H9 (cell line): ENCODE measurements at regions not wholly inside any gene's neighbourhood (a gene's known extent, or its start where the extent isn't known, plus 50 kb on each side); places are given as distances from the start of the nearest gene placed in this dataset.
"Not testable (repeated sequence)": the region's sequence is repeated elsewhere in the genome, so short reads cannot be mapped to it uniquely, and the experiment has no call there.

ENCODE experiments used
- DNase-seq: peaks from one replicate; pipeline ENCODE4 v3.0.0-alpha.2; 2017
- H2AFZ ChIP-seq: one replicate; pipeline ENCODE4 v1.6.1; 2013; ENCODE audit warnings: mild to moderate bottlenecking, low read length, control low read depth, moderate library complexity
- H2AK5ac ChIP-seq: 2 replicates; pipeline ENCODE4 v1.6.1; 2013; ENCODE audit warnings: low read length, control low read depth, mixed read lengths; ENCODE audit not compliant: insufficient read length
- H2BK120ac ChIP-seq: one replicate; pipeline ENCODE4 v1.6.1; 2013; ENCODE audit warnings: low read depth, mild to moderate bottlenecking, low read length, control low read depth, inconsistent platforms; ENCODE audit not compliant: poor library complexity, severe bottlenecking
- H2BK12ac ChIP-seq: 2 replicates; pipeline ENCODE4 v1.6.1; 2013; ENCODE audit warnings: low read length, control low read depth, mixed read lengths, low read depth; ENCODE audit not compliant: insufficient read length
- H2BK15ac ChIP-seq: 2 replicates; pipeline ENCODE4 v1.6.1; 2013; ENCODE audit warnings: low read depth, low read length, control low read depth
- H2BK20ac ChIP-seq: one replicate; pipeline ENCODE4 v1.6.1; 2013; ENCODE audit warnings: low read depth, mild to moderate bottlenecking, low read length, control low read depth, inconsistent platforms; ENCODE audit not compliant: poor library complexity, severe bottlenecking
- H2BK5ac ChIP-seq: 2 replicates; pipeline ENCODE4 v1.6.1; 2013; ENCODE audit warnings: low read length, control low read depth, mixed read lengths; ENCODE audit not compliant: insufficient read length
- H3K14ac ChIP-seq: 2 replicates; pipeline ENCODE4 v1.6.1; 2013; ENCODE audit warnings: low read length, control low read depth; ENCODE audit not compliant: insufficient read depth
- H3K18ac ChIP-seq: 2 replicates; pipeline ENCODE4 v1.6.1; 2013; ENCODE audit warnings: low read depth, mild to moderate bottlenecking, mixed read lengths, low read length, control low read depth; ENCODE audit not compliant: insufficient read length
- H3K23ac ChIP-seq: 2 replicates; pipeline ENCODE4 v1.6.1; 2013; ENCODE audit warnings: low read length, control low read depth, mixed read lengths, low read depth; ENCODE audit not compliant: insufficient read length
- H3K23me2 ChIP-seq: 2 replicates; pipeline ENCODE4 v1.6.1; 2013; ENCODE audit warnings: low read depth, mild to moderate bottlenecking, mixed read lengths, low read length, control low read depth; ENCODE audit not compliant: insufficient read length, poor library complexity, severe bottlenecking
- H3K27ac ChIP-seq: 2 replicates; pipeline ENCODE4 v1.5.1; 2013; ENCODE audit warnings: low read length, control low read depth, mixed read lengths, low read depth; ENCODE audit not compliant: insufficient read length
- H3K27me3 ChIP-seq: 2 replicates; pipeline ENCODE4 v1.6.1; 2013; ENCODE audit warnings: low read length, control low read depth, inconsistent platforms; ENCODE audit not compliant: insufficient read depth
- H3K4ac ChIP-seq: 2 replicates; pipeline ENCODE4 v1.6.1; 2013; ENCODE audit warnings: low read depth, mild to moderate bottlenecking, control low read depth, inconsistent platforms, low read length, moderate library complexity
- H3K4me1 ChIP-seq: 2 replicates; pipeline ENCODE4 v1.6.1; 2013; ENCODE audit warnings: low read length, control low read depth, inconsistent platforms; ENCODE audit not compliant: insufficient read depth
- H3K4me2 ChIP-seq: 2 replicates; pipeline ENCODE4 v1.6.1; 2013; ENCODE audit warnings: low read length, control low read depth, mixed read lengths; ENCODE audit not compliant: insufficient read length, insufficient read depth
- H3K56ac ChIP-seq: 2 replicates; pipeline ENCODE4 v1.6.1; 2013; ENCODE audit warnings: low read depth, mild to moderate bottlenecking, mixed read lengths, low read length, control low read depth; ENCODE audit not compliant: insufficient read length
- H3K79me1 ChIP-seq: 2 replicates; pipeline ENCODE4 v1.6.1; 2013; ENCODE audit warnings: low read depth, mild to moderate bottlenecking, moderate library complexity, low read length, control low read depth, inconsistent platforms; ENCODE audit not compliant: insufficient read depth, poor library complexity, severe bottlenecking
- H3K79me2 ChIP-seq: 2 replicates; pipeline ENCODE4 v1.6.1; 2013; ENCODE audit warnings: low read length, control low read depth, inconsistent platforms; ENCODE audit not compliant: insufficient read depth
- H3K9ac ChIP-seq: 2 replicates; pipeline ENCODE4 v1.6.1; 2013; ENCODE audit warnings: low read length, control low read depth, mixed read lengths; ENCODE audit not compliant: insufficient read length; ENCODE audit errors: extremely low read depth
- H3K9me3 ChIP-seq: one replicate; pipeline ENCODE4 v1.6.1; 2013; ENCODE audit warnings: low read depth, low read length, inconsistent platforms; ENCODE audit not compliant: control insufficient read depth
- H3T11ph ChIP-seq: one replicate; pipeline ENCODE4 v1.6.1; 2013; ENCODE audit warnings: mild to moderate bottlenecking, low read length, control low read depth, inconsistent platforms
- H4K20me1 ChIP-seq: one replicate; pipeline ENCODE4 v1.6.1; 2013; ENCODE audit not compliant: control insufficient read depth, insufficient read length, insufficient read depth
- H4K5ac ChIP-seq: 2 replicates; pipeline ENCODE4 v1.6.1; 2013; ENCODE audit warnings: low read depth, mild to moderate bottlenecking, mixed read lengths, low read length, control low read depth; ENCODE audit not compliant: insufficient read length
- H4K8ac ChIP-seq: replicated peaks from 2 replicates; pipeline ENCODE4 v1.6.1; 2013; ENCODE audit warnings: low read length, control low read depth, mixed read lengths, low read depth; ENCODE audit not compliant: insufficient read length
- H4K91ac ChIP-seq: 2 replicates; pipeline ENCODE4 v1.6.1; 2013; ENCODE audit warnings: low read depth, mild to moderate bottlenecking, moderate library complexity, mixed read lengths, low read length, control low read depth; ENCODE audit not compliant: insufficient read length
- H3K27ac Mint-ChIP-seq, 3 experiments: 2 replicates in 2 of 3; 3 replicates in 1 of 3; pipeline ENCODE4 v1.8.0; 2020 to 2021; ENCODE audit warnings: mixed read lengths in 3 of 3, mild to moderate bottlenecking in 1 of 3, moderate library complexity in 1 of 3
- H3K27me3 Mint-ChIP-seq: 2 replicates; pipeline ENCODE4 v1.8.0; 2021; ENCODE audit warnings: low read depth, mild to moderate bottlenecking, moderate library complexity, mixed read lengths
- H3K36me3 Mint-ChIP-seq, 3 experiments: 2 replicates in 2 of 3; 3 replicates in 1 of 3; pipeline ENCODE4 v1.8.0; 2020 to 2021; ENCODE audit warnings: low read depth in 3 of 3, mixed read lengths in 3 of 3; ENCODE audit not compliant: insufficient read depth in 1 of 3
- H3K4me1 Mint-ChIP-seq, 2 experiments: 2 replicates each; pipeline ENCODE4 v1.8.0; 2020; ENCODE audit warnings: mixed read lengths in 2 of 2
- H3K4me3 Mint-ChIP-seq, 2 experiments: 2 replicates in 1 of 2; 3 replicates in 1 of 2; pipeline ENCODE4 v1.8.0; 2020 to 2021; ENCODE audit warnings: mild to moderate bottlenecking in 2 of 2, mixed read lengths in 2 of 2, moderate library complexity in 1 of 2
- H3K9me3 Mint-ChIP-seq, 2 experiments: 2 replicates in 1 of 2; 3 replicates in 1 of 2; pipeline ENCODE4 v1.8.0; 2020; ENCODE audit warnings: mild to moderate bottlenecking in 2 of 2, mixed read lengths in 2 of 2, moderate library complexity in 1 of 2
- WGBS: extraction: QIAGEN DNeasy Blood & Tissue Kit; methylation state at CpG from one replicate; pipeline ENCODE4 v1.1.7; 2013; ENCODE audit warnings: missing lambda C conversion rate, low lambda C conversion rate, mixed read lengths; ENCODE audit not compliant: insufficient read length; ENCODE audit errors: extremely low coverage; 5-methylcytosine and 5-hydroxymethylcytosine counted together
- TF ChIP-seq, protein P1 (sequence below): fragments of 200-600 bp; sonication (generic); conservative IDR thresholded peaks from 3 replicates; pipeline ENCODE4 v1.8.0; 2021; ENCODE audit warnings: antibody characterized with exemption, mild to moderate bottlenecking

DNA sequence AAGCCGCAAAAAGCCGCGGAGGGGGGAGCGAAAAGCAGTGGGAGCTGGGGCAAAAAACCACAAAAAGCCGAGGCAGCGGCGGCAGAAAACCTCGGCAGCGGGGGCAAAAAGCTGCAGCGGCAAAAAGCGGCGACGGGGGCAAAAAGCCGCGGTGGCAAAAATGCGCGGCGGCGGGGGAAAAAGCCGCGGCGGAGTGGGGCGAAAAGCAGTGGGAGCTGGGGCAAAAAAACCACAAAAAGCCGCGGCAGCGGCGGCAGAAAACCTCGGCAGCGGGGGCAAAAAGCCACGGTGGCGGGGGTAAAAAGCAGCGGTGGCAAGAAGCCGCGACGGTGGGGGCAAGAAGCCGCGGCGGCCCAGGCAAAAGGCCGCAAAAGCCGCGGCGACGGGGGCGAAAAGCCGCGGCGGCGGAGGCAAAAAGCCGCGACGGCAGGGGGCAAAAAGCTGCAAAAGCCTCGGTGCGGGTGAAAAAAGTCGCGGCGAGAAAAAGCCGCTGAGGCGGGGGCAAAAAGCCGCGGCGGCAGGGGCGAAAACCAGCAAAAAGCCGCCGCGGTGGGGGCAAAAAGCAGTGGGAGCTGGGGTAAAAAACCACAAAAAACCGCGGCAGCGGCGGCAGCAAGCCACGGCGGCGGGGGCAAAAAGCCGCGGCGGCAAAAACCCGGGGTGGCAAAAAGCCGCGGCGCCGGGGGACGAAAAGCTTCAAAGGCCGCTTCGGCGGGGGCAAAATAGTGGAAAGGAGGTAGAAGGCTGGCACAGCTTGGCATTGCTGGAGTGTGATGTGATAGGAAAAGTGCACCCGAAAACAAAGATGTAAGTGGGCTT, 135.9 kb downstream of the ZNF92 start:
- H3K4me2 ChIP-seq: no peak overlapping the region
- no peak overlapping the region for H2AFZ ChIP-seq
- H4K91ac ChIP-seq: no peak overlapping the region
- no peaks in the 10 kb centered on the region for H3K79me1 ChIP-seq
- no peak overlapping the region; a peak in 1 of 7 replicates for H3K27ac Mint-ChIP-seq
- no peak overlapping the region for H3K9ac ChIP-seq
- no peak overlapping the region for H3K18ac ChIP-seq
- peaks cover 3% of the 10 kb centered on the region for H3K23me2 ChIP-seq
- no peaks in the 10 kb centered on the region for H3K9me3 ChIP-seq
- H2BK15ac ChIP-seq: no peak overlapping the region
- H3K27me3 ChIP-seq: peaks cover 19% of the 10 kb centered on the region; the same call in 1 of the 2 replicates
- H3K79me2 ChIP-seq: no peaks in the 10 kb centered on the region
- peaks cover 0 to 4% of the 10 kb centered on the region in 2 experiments; a peak in 2 of 4 replicates for H3K4me1 Mint-ChIP-seq
- no peak overlapping the region for H3T11ph ChIP-seq
- no peak overlapping the region for H2BK12ac ChIP-seq
- no peaks in the 10 kb centered on the region for H4K20me1 ChIP-seq
- H3K4me1 ChIP-seq: no peaks in the 10 kb centered on the region
- H3K56ac ChIP-seq: no peak overlapping the region
- H2BK120ac ChIP-seq: no peak overlapping the region
- no peak overlapping the region for H2BK20ac ChIP-seq
- H4K5ac ChIP-seq: no peak overlapping the region
- no peak for DNase-seq
- no peaks in the 10 kb centered on the region for H3K36me3 Mint-ChIP-seq
- TF ChIP-seq, protein P1, sequence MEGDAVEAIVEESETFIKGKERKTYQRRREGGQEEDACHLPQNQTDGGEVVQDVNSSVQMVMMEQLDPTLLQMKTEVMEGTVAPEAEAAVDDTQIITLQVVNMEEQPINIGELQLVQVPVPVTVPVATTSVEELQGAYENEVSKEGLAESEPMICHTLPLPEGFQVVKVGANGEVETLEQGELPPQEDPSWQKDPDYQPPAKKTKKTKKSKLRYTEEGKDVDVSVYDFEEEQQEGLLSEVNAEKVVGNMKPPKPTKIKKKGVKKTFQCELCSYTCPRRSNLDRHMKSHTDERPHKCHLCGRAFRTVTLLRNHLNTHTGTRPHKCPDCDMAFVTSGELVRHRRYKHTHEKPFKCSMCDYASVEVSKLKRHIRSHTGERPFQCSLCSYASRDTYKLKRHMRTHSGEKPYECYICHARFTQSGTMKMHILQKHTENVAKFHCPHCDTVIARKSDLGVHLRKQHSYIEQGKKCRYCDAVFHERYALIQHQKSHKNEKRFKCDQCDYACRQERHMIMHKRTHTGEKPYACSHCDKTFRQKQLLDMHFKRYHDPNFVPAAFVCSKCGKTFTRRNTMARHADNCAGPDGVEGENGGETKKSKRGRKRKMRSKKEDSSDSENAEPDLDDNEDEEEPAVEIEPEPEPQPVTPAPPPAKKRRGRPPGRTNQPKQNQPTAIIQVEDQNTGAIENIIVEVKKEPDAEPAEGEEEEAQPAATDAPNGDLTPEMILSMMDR: no peak
- H3K27me3 Mint-ChIP-seq: peaks cover 51% of the 10 kb centered on the region
- H3K23ac ChIP-seq: no peak overlapping the region
- H3K14ac ChIP-seq: no peak overlapping the region
- H3K4me3 Mint-ChIP-seq: peak overlapping the region; percentile 43 to 77
- H2AK5ac ChIP-seq: no peak overlapping the region
- no peaks in the 10 kb centered on the region; a peak in 1 of 5 replicates for H3K9me3 Mint-ChIP-seq
- H4K8ac ChIP-seq: no peak overlapping the region
- WGBS: no CpG with 5 or more reads among the region's 85 CpGs
- H2BK5ac ChIP-seq: no peak overlapping the region
- no peak overlapping the region for H3K4ac ChIP-seq
- H3K27ac ChIP-seq: no peak overlapping the region

DNA sequence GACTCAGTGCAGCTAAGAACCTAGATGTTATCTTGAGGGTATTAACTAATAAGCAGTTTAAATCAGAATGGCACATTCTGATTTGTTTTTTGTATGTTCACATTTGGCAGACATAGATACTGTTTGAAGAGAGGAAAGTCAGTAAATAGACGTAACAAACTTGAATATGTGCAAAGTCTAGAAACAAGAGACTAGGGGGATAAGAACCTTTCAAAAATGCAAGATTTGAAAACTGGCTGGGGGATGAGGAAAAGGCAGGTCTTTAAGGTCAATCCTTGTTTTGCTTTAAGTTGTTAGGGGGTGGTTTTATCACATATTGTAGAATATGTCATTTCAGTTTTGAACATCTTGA, 136.5 kb downstream of the ZNF92 start:
- H3K14ac ChIP-seq, H2BK120ac ChIP-seq, H3K4me1 ChIP-seq, H3K79me1 ChIP-seq, H3K79me2 ChIP-seq, H3K27ac ChIP-seq, H3K18ac ChIP-seq, H3K4me2 ChIP-seq, H3K4me1 Mint-ChIP-seq, H3K56ac ChIP-seq, H2AFZ ChIP-seq, H3K9me3 ChIP-seq, H3K36me3 Mint-ChIP-seq, H4K5ac ChIP-seq, H3K23ac ChIP-seq, H2AK5ac ChIP-seq, H2BK15ac ChIP-seq, H4K20me1 ChIP-seq, H3T11ph ChIP-seq, H3K23me2 ChIP-seq, H2BK12ac ChIP-seq, H4K91ac ChIP-seq, H2BK5ac ChIP-seq, H3K27ac Mint-ChIP-seq, H2BK20ac ChIP-seq, H4K8ac ChIP-seq, H3K4ac ChIP-seq, H3K9ac ChIP-seq, DNase-seq, H3K9me3 Mint-ChIP-seq: not testable (repeated sequence)
- Mint-ChIP-seq H3K4me3 (peak overlapping the region; percentile 43 to 77), H3K27me3 (peaks cover 56% of the 10 kb centered on the region)
- WGBS: no CpG with 5 or more reads among the region's 1 CpG
- peaks cover 19% of the 10 kb centered on the region; the same call in 1 of the 2 replicates for H3K27me3 ChIP-seq
